HG02763 (cell line): ENCODE measurements at regions not wholly inside any gene's neighbourhood (a gene's known extent, or its start where the extent isn't known, plus 50 kb on each side); places are given as distances from the start of the nearest gene placed in this dataset.

ENCODE experiments used
- ATAC-seq: cut with Tn5 transposase; IDR thresholded peaks from one replicate; pipeline ENCODE4 v1.9.1; 2021; ENCODE audit warnings: mild to moderate bottlenecking, moderate library complexity; ENCODE audit not compliant: unreplicated experiment

GRCh38 chr16:59783191-59783590, 1049.1 kb upstream of the GOT2 start:
- ATAC-seq, result no peak

- no peak for ATAC-seq
Measured at GRCh38 chr16:59773330-59773729, 1039.2 kb upstream of the GOT2 start.

- ATAC-seq, result no peak
Measured at GRCh38 chr16:59759296-59759695, 1025.2 kb upstream of the GOT2 start.

- ATAC-seq, result no peak
Measured at GRCh38 chr16:59758848-59759247, 1024.7 kb upstream of the GOT2 start.

- ATAC-seq, result no peak
Measured at GRCh38 chr16:59754854-59755253, 1020.7 kb upstream of the GOT2 start.

GRCh38 chr16:59749662-59750336, 1015.7 kb upstream of the GOT2 start:
- no peak for ATAC-seq

GRCh38 chr16:59748531-59748930, 1014.4 kb upstream of the GOT2 start:
- no peak for ATAC-seq

GRCh38 chr16:59743504-59743903, 1009.4 kb upstream of the GOT2 start:
- ATAC-seq, result no peak

GRCh38 chr16:59740858-59741257, 1006.7 kb upstream of the GOT2 start:
- ATAC-seq, result no peak

- no peak for ATAC-seq
Measured at GRCh38 chr16:59737274-59737673, 1003.2 kb upstream of the GOT2 start.

GRCh38 chr16:59733321-59733720, 999.2 kb upstream of the GOT2 start:
- ATAC-seq, result no peak

GRCh38 chr16:59729613-59730012, 995.5 kb upstream of the GOT2 start:
- no peak for ATAC-seq

GRCh38 chr16:59719121-59719520, 985.0 kb upstream of the GOT2 start:
- no peak for ATAC-seq

- no peak for ATAC-seq
Measured at GRCh38 chr16:59707436-59708226, 973.5 kb upstream of the GOT2 start.

GRCh38 chr16:59701963-59702930, 968.1 kb upstream of the GOT2 start:
- ATAC-seq, result no peak

- ATAC-seq, result no peak
Measured at GRCh38 chr16:59699786-59700185, 965.7 kb upstream of the GOT2 start.

GRCh38 chr16:59698346-59699020, 964.4 kb upstream of the GOT2 start:
- ATAC-seq, result no peak

GRCh38 chr16:59697761-59698160, 963.6 kb upstream of the GOT2 start:
- ATAC-seq, result no peak

- no peak for ATAC-seq
Measured at GRCh38 chr16:59697236-59697635, 963.1 kb upstream of the GOT2 start.

- no peak for ATAC-seq
Measured at GRCh38 chr16:59696495-59696894, 962.4 kb upstream of the GOT2 start.

GRCh38 chr16:59690216-59690615, 956.1 kb upstream of the GOT2 start:
- ATAC-seq, result no peak
